NB4 (cell line): ENCODE measurements at regions not wholly inside any gene's neighbourhood (a gene's known extent, or its start where the extent isn't known, plus 50 kb on each side); places are given as distances from the start of the nearest gene placed in this dataset.

ENCODE experiments used
- DNase-seq: peaks from one replicate; pipeline ENCODE4 v3.0.0; 2010; ENCODE audit warnings: low read depth
- H3K4me3 ChIP-seq: one replicate; pipeline ENCODE4 v1.5.1; 2011; ENCODE audit warnings: mild to moderate bottlenecking, low read depth, low read length, moderate library complexity
- MYC ChIP-seq: IDR thresholded peaks from 2 replicates; pipeline ENCODE4 v1.6.1; 2011; ENCODE audit warnings: low read depth, low read length
- POLR2A ChIP-seq: IDR thresholded peaks from 2 replicates; pipeline ENCODE4 v1.6.1; 2011; ENCODE audit warnings: mild to moderate bottlenecking; ENCODE audit not compliant: insufficient read length; ENCODE audit errors: extremely low read depth
- TF ChIP-seq, protein P1 (sequence below): IDR thresholded peaks from one replicate; pipeline ENCODE4 v1.5.1; 2012; ENCODE audit warnings: low read depth, low read length
- TF ChIP-seq, protein P2 (sequence below): IDR thresholded peaks from 2 replicates; pipeline ENCODE4 v1.6.1; 2011; ENCODE audit warnings: low read depth, low read length

DNA sequence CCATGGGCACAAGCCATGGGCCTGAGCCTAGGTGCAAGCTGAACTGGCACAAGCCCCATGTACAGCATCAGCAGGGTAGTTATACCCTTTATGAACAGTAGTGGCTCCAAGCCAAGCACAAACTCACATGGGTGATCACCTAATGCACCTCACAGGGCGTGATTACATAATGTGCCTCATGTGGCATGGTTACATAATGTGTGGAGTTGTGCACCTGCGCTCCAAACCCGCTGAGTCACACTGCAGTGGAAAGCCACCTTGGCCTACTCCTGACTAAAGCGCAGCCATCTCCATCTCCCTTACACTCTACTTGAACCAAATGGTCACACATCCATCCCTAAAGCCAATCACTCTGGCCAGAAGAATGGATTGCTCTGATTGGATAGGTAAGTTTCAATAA lies 279.7 kb downstream of the MBD2 start:
- DNase-seq: peak; percentile 18
- TF ChIP-seq MYC: no peak
- TF ChIP-seq, protein P1, sequence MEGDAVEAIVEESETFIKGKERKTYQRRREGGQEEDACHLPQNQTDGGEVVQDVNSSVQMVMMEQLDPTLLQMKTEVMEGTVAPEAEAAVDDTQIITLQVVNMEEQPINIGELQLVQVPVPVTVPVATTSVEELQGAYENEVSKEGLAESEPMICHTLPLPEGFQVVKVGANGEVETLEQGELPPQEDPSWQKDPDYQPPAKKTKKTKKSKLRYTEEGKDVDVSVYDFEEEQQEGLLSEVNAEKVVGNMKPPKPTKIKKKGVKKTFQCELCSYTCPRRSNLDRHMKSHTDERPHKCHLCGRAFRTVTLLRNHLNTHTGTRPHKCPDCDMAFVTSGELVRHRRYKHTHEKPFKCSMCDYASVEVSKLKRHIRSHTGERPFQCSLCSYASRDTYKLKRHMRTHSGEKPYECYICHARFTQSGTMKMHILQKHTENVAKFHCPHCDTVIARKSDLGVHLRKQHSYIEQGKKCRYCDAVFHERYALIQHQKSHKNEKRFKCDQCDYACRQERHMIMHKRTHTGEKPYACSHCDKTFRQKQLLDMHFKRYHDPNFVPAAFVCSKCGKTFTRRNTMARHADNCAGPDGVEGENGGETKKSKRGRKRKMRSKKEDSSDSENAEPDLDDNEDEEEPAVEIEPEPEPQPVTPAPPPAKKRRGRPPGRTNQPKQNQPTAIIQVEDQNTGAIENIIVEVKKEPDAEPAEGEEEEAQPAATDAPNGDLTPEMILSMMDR: no peak
- TF ChIP-seq, protein P2, sequence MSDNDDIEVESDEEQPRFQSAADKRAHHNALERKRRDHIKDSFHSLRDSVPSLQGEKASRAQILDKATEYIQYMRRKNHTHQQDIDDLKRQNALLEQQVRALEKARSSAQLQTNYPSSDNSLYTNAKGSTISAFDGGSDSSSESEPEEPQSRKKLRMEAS: no peak
- TF ChIP-seq POLR2A: no peak
- no peak overlapping the region for H3K4me3 ChIP-seq

DNA sequence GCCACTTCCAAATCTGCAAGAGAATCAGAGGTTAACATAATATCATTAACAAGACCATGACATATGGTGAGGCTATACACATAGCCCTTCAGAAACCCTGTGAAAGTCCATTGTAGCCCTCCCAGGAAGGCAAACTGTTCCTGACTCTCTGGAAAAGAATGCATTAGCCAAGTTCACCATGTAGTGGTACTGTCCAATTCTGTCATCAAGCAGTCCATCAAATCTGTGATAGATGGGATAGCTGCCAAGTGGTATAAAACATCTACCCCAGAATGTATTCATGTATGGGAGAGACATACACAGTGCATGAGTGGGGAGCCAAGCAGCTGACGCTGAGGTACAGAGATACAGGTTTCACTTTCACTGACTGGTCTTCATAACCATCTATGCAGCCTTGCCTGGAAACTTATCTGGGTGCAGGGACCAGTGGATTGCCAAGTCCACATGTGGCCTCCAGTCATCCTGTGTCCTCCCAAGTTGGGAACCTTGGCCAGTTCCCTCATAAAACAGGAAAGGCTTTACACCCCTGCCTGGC lies 281.1 kb downstream of the MBD2 start:
- TF ChIP-seq, protein P2: no peak
- TF ChIP-seq MYC (no peak), POLR2A (no peak)
- TF ChIP-seq, protein P1: no peak
- H3K4me3 ChIP-seq: no peak overlapping the region
- no peak for DNase-seq

DNA sequence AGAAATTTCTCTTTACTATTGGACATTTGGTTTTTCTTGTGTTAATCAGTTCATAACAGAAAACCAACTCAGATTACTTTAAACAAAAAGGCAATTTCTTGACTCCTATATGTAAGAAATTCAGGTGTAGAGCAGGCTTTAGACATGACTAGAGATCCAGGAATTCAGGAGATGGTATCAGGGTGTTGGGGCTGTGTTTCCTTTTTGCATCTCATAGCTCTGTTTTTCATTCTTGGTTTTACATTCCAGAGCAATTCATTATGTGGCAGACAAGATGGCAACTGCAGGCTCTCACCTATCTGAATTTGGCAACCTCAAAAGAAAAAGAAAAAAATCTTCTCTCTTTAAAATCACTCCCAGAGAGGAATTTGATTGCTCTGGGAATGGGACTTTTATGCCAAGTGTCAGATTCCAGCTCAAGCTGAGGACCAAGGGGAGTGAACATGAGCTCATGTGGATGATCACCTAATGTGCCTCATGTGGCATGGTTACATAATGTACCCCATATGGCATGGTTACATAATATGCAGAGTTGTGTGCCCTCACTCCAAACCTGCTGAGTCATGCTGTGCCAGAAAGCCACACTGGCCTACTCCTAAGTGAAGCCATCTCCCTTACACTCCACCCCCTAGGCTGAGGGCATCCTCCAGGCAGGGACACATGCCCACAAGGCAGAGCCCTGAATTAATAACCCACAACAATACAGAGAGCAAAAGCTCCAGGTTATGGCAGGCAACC lies 282.7 kb downstream of the MBD2 start:
- DNase-seq: peak; percentile 14
- TF ChIP-seq, protein P1: no peak
- TF ChIP-seq, protein P2: no peak
- no peak for TF ChIP-seq MYC
- TF ChIP-seq POLR2A: no peak
- no peak overlapping the region for H3K4me3 ChIP-seq

DNA sequence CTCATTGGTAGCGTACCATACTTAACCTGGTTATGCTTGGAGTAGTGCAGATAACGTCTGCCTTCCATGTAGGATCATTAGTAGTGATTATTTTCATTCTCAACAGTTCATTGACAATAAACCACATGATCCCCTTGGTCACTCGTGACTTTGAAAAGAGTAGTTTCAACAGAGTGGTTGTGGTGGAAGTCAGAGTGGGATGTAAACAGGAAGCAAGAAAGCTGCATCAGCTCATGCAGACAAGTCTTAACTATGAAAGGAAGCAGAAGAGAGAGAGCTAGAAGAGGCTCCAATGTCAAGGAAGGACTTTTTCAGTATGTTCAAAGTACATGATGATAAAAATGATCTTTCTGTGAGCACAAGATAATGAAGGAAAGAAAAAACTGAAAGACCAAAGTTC lies 287.4 kb downstream of the MBD2 start:
- no peak for DNase-seq
- no peak overlapping the region for H3K4me3 ChIP-seq
- TF ChIP-seq, protein P1: no peak
- no peak for TF ChIP-seq POLR2A
- no peak for TF ChIP-seq MYC
- TF ChIP-seq, protein P2: no peak

DNA sequence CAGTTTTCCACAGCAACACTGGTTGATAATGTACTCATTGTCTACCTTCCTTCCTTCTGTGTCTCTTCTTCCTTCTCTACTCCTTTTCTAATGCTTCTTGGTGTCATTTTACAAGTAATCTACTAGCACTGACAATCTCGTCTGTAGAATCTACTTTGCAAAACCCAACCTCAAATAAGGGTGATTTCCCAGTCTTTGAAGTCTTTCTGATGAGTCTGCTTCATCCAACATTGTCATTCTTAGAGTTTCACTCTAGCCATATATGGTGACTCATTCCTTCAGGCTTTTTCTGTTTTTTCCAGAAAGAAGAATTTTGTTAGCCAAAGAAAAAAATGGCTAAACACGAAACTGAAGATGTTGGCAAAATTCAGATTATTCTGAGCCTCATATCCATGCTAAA lies 288.7 kb downstream of the MBD2 start:
- TF ChIP-seq, protein P1: no peak
- TF ChIP-seq MYC (no peak), POLR2A (no peak)
- TF ChIP-seq, protein P2: no peak
- H3K4me3 ChIP-seq: no peak overlapping the region
- no peak for DNase-seq
